ENCODE measurements at regions not wholly inside any gene's neighbourhood (a gene's known extent, or its start where the extent isn't known, plus 50 kb on each side); places are given as distances from the start of the nearest gene placed in this dataset.

- TF ChIP-seq CTCF (tag by site-specific recombination; IDR thresholded peaks at IDR 0.05) (no peak), MYNN (tag by site-specific recombination; IDR thresholded peaks at IDR 0.05; ENCODE audit: borderline replicate concordance) (no peak), KLF1 (tag by site-specific recombination; IDR thresholded peaks at IDR 0.05) (no peak), ZNF571 (tag by site-specific recombination; IDR thresholded peaks at IDR 0.05) (no peak), ZNF18 (tag by site-specific recombination; IDR thresholded peaks at IDR 0.05) (no peak), PRDM4 (tag by site-specific recombination; IDR thresholded peaks at IDR 0.05) (no peak), ZNF777 (tag by site-specific recombination; IDR thresholded peaks at IDR 0.05; ENCODE audit: borderline replicate concordance) (no peak), REPIN1 (tag by site-specific recombination; IDR thresholded peaks at IDR 0.05; ENCODE audit: low read depth) (no peak), SALL2 (tag by site-specific recombination; IDR thresholded peaks at IDR 0.05; ENCODE audit: borderline replicate concordance) (no peak)
Measured at GRCh38 chr16:5459863-5460262, 362.3 kb upstream of the EEF2KMT start.

Data from HEK293 (cell line).